Left colon (tissue), 2 donors: ENCODE measurements at regions not wholly inside any gene's neighbourhood (a gene's known extent, or its start where the extent isn't known, plus 50 kb on each side); places are given as distances from the start of the nearest gene placed in this dataset.
"Not testable (repeated sequence)": the region's sequence is repeated elsewhere in the genome, so short reads cannot be mapped to it uniquely, and the experiment has no call there.

Experiments used
- ATAC-seq: fragments of 200-7000 bp; cut with Tn5 transposase; one replicate; pipeline ENCODE4 v1.9.1; 2020; ENCODE audit warnings: mild to moderate bottlenecking, moderate library complexity
- DNase-seq, 2 donors: peaks; one replicate each; pipeline ENCODE4 v3.0.0-alpha.2; 2020
- intact Hi-C, 2 donors: fragments of 100-400 bp; cut with DNase I in 1 of 2; cut with micrococcal nuclease in 1 of 2; formaldehyde crosslinking; loops; one replicate each; pipeline versions ENCODE4 v1.11.2 to v1.14.0; 2022; cut with DNase I, micrococcal nuclease
- donor health status: DM: no; HTN: no; CAD: no.
- donor health status: DM: yes; HTN: yes; CAD: no.

DNA sequence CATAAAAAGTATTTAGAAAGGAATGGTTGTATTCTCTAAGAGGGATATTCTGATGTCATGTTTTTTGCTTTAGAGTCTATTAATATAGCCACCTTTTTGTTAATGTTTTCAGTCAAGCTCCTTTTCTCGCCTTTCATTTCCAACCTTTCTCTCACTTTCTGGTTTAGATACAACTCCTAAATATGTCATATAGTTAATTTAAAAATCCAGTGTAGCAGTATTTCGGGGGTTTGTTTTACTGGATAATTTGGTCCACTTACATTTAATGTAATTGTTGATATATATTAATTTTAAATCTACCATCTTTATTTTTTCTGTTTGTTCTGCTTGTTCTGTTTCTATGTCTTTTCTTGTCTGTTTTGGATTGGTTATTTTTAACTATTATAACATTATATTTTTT, 121.1 kb downstream of the FAM72C start:
- DNase-seq, ATAC-seq, intact Hi-C loops: not testable (repeated sequence)

DNA sequence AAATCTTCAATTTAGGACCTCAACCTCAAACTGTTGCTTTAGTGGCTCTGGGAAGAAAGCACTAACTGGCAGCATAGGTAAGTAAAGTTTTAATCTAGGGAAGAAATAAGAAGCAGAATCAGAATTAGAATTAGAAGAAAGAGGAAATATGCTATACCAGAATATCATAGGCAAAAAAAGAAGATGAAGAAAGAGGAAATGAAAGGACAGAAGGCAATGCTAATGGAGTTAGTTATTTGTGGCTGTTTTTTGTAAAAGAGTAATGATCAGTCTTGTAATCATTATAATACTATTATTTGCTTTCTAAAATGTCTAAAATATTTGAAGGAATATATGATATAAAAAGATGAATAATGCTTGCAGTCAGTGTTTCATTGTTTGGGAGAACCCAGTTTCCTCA, 122.9 kb downstream of the FAM72C start:
- intact Hi-C loops, ATAC-seq, DNase-seq: not testable (repeated sequence)

DNA sequence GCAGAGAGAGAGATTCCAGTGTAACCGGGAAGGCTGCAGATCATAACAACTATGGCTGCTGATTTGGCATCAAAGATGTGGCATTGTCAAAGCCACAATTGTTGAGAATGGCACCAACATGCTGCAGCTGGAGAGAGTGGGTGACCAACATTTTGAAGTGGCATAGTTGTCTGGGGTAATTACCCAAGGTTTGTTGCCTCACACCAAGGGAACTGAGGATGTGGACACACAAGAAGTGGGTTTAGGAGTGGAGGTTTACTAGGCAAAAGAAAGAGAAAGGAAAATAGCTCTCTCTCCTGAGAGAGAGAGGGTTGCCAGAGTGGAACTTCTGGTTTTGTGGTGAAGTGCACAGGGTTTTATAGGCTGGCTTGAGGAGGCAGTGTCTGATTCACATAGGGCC, 126.6 kb downstream of the FAM72C start:
- ATAC-seq, intact Hi-C loops, DNase-seq: not testable (repeated sequence)

DNA sequence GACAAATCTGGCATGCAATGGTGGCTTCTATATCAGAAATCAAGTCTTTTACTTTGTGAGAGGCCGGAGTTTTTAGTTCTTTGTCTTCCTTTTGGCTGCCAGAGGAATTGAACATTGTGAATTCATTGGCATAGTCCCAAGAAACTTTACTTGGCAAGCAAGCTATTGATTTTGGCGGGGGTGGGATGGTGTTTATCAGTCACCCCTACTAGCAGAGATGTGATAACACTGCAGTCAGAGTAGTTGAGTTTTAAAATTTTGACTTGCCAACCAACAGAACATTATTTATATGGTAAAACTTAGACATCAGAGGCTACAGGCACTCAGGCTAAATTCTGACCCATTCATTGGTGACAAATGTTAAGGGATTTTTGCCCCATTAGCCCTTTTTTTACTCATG, 129.7 kb downstream of the FAM72C start:
- ATAC-seq, intact Hi-C loops: not testable (repeated sequence)

DNA sequence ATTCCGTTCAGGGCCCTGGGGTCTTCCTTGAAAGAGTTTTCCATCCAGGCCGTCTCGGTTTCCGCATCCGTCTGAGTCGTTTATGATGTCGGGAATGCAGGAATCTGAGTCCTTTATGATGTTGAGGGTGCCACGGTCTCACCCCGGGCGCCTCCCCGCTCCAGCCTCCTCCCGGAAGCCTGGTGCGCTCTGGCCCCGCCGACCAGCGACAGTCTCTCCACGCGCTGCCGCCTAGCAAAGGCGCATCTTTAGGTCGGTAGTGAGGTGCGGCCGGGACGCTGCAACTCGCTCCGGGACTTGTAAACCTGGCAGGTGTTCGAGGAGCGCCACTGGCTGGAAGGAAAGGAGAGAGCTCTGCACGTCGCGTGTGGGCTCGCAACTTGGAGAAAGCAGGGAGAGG, 132.6 kb downstream of the FAM72C start:
- intact Hi-C loops, DNase-seq: not testable (repeated sequence)
- ATAC-seq = peak; percentile 33

More for the DNA sequence above, 129.7 kb downstream of the FAM72C start:
- not testable (repeated sequence) for DNase-seq

DNA sequence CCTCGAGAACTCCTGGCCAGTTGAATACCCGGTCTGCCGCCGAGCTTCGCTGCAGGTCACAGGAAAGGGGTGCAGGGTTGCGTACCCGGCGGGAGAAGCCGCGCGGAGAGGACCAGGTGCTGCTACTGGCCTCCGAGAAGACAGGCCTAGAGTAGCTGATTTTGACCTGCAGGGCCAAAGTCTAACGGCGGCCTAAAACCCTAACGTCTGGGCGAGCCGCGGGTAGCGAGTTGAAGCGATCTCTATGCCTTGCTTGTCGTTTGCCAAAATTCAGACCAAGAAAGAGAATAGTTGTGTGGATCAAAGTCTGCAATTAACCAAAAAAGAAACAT, 133.2 kb downstream of the FAM72C start:
- ATAC-seq = not testable (repeated sequence)

DNA sequence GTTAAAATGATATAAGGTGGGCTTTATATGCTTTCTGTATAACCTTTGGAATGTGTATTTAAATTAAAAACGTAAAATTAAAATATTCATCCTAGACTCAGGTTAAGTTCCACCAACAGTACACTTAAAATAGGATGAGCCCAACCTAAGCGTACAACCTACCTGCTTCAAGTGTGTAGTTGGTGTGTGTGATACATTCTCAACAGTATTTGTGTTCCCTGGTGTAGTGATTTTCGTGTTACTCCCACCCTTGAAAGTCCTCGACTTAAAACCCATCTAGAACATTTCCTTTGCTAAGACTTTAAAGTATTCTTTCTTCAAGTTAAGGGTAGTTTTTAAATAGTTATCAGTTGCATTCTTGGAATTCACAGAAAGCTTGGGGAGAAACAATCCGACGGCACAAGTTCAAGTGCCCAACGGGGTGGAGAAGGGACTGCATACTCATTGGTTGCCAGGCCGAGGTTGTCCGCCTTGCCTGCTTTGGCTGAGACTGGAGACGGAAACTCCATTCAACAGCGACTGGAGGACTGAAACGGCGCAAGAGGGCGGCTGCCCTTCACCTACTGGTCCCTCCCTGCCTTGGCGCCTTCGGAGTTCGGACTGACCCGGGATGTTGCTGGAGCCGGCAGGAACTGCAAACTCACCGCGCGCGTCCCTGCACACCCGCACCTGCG, 133.7 kb downstream of the FAM72C start:
- intact Hi-C loops, DNase-seq, ATAC-seq: not testable (repeated sequence)

More for the DNA sequence above, 133.2 kb downstream of the FAM72C start:
- DNase-seq, intact Hi-C loops: not testable (repeated sequence)

DNA sequence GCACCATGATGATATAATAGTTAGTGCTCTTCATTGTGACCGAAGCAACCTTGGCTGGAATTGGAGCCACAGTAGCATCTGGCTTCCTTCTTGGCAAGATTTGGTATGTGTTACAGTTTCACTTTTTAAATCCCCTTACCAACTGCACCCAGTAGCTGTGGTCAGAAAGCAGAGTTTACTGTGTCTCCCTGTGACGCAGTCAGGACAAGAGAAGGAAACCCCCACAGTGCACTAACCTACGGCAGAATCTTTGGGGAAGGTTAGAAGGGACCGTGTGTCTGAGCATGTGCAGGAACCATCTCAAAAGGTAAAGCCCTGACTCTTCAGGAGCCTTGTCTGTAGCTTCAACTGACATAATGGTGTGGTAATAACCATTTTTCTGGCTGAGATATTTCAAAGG, 138.4 kb downstream of the FAM72C start:
- DNase-seq, ATAC-seq, intact Hi-C loops: not testable (repeated sequence)

DNA sequence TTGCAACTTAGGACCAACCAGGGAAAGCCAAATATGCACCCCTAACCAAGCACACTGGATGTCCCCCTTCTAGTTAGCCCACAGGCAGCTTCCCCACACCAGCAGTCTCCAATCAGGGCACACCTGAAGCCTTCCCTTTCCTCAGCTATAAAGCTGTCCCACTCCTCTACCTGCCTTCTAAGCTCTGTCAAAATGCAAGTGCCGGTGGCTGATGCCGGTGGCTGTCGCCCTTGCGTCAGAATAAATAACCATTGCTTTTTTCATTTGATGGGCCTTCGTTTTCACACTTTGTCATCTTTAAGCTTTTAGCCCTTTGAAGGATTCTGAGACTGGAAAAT, 139.4 kb downstream of the FAM72C start:
- not testable (repeated sequence) for ATAC-seq

DNA sequence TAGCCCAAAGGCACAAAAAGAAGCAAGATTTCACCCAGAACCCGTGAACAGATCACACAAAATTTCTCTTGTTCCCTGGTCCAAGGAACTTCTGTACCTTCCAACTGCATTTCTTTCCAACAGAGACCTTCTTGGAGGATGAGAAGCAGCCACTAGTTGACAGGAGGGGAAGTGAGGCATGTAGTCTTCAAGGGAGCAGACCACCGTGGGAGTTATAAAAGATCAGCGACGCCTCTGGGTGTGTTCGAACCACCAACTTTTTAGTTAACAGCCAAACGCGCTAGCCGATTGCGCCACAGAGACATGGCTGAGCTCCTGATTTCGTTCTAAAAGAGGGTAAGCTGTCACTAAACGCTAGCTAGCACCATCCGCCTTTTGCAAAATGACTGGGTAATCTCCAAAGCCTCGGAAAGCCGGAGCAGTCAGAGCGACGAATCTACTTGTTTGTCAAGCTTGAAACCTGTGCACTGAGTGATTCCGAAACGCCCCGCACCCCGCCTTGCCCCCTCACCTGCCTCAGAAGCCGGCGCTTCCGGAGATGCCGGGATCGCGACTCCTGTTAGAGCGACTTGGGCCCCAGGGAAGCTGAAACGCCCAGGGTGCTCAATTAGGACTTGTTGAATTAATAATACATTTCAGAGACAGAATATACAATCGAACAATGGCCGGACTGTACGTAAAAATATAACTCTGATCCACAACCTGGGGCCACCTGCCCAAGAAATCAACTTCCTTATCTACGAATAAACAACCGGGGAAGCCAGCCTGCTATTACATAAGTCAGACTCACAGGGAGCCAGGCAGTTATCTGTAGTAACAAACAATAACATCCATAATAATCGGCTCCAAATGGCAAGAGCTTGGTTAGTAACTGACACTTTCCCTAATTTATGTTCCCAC, 140.1 kb downstream of the FAM72C start:
- ATAC-seq, intact Hi-C loops: not testable (repeated sequence)

More for the DNA sequence above, 139.4 kb downstream of the FAM72C start:
- intact Hi-C loops, DNase-seq: not testable (repeated sequence)

DNA sequence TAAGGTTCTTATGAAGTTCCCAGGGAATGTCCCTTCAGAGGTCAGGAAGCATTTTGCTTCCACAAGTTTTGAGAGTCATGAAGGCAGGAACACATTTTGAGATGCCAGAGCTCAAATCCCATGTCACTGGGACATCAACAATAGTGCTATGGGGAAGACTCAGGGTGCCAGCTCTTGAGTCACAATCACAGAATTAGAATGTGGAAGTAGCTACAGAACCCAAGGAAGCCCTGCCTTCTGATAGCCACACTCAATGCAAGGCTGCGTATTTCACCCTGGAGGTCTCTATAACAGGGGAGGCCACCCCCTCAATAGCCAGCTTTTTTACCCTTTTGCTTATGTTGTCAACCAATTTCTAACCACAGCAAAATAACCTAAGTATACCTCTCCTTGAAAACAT, 145.6 kb downstream of the FAM72C start:
- intact Hi-C loops, DNase-seq, ATAC-seq: not testable (repeated sequence)

More for the DNA sequence above, 140.1 kb downstream of the FAM72C start:
- peak in 1 of 2 donors; percentile 0 for DNase-seq

DNA sequence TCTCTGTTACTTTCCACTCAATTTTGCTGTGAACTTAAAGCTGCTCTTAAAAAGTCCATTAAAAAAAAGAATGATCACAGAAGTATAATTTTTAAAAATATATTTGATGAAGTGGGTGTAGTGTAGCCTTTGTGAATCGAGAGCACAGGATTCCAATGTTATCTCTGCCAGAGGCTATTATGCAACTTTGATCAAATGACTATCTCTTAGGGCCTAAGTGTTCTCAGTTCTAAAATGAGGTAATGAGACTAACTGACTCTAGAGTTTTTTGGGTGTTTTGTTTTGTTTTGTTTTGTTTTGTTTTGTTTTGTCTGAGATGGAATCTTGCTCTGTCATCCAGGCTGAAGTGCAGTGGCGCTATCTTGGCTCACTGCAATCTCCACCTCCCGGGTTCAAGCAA, 147.5 kb downstream of the FAM72C start:
- not testable (repeated sequence) for ATAC-seq, DNase-seq

DNA sequence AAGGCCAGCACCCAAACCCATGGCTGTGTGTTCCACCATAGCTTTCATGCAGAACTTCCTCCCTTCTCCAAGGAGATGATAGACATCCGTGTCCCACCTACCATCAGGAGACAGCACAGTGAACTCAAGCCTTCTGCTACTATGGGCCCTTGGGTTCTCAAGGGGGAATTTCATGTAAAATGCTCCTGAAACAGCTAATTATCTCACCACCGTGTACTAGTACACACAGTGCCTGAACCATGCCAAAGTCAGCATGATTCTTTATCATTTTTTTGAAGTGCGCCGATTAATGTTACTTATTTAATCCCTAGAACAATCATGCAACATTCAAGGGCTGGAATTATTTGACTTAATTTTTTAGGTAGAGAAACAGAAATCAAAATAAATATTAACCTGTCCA, 151.7 kb downstream of the FAM72C start:
- DNase-seq, ATAC-seq, intact Hi-C loops: not testable (repeated sequence)

More for the DNA sequence above, 147.5 kb downstream of the FAM72C start:
- intact Hi-C loops = not testable (repeated sequence)

DNA sequence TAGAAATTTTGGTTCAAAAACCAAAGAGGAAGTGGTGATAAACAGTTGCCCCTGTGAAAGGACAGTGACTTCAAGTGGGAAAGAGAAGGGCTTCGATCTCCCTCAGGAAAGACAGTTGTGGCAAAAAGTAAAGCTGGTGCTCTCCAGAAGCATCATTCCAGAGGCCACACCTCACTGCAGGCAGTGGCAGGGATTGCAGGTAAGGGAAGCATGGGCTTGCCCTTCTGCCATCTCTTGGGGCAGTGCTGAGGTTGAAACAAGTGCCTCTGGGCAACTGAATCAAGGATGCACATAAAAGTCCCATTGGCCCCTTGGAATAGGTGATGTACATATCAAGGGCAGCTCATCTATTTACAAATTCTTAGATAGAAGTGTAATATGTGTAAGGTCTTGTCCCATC, 155.4 kb downstream of the FAM72C start:
- DNase-seq, intact Hi-C loops, ATAC-seq: not testable (repeated sequence)

DNA sequence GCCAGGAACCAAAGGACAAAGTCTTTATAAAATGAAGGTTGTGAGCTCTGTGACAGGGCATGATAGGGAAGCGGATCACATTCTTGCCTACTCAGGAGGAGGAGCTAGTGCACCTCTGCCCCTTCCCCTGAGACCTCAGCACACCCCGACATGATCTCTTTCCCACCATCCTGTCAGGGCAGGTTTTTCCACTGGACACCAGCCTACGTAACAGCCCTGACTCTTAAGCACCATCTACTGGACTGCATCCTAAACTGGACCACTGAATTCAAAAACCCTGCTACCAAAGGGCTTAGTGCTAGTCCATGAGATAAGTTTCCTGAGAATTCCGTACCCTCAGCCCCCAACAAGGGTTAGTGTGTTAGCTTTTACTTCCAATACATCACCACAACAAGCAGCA, 166.4 kb downstream of the FAM72C start:
- intact Hi-C loops, DNase-seq: not testable (repeated sequence)
- peak; percentile 57 for ATAC-seq

DNA sequence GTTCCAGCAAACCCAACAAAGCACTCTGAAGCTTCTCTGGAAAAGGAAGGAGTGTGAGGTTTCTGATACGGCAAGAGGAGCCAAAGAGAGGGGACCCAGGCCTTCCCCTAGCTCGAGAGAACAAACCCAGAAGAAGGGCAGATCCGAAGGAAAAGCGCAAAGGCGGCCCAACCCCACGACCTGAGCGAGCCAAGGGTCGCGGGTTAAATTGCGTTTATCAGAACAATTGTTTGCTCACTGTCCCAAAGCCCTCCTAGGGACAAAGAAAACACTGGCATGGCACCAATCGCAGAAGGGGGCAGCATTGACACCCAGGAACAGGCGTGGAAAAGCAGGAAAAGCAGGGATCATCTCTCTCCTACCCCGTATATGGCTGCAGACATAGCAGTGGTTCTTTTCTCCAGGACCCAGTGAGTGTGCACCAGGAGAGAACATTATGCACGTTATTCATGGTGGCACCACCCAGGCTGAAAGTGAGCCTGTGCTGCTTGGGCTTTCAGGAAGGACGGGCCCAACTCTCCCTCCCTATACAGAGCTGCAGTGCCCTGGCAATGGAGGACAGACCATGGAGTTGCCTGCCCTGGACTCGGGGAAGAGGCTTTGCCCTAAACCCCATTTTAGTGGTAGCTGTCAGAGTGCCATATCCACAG, 167.0 kb downstream of the FAM72C start:
- not testable (repeated sequence) for DNase-seq

DNA sequence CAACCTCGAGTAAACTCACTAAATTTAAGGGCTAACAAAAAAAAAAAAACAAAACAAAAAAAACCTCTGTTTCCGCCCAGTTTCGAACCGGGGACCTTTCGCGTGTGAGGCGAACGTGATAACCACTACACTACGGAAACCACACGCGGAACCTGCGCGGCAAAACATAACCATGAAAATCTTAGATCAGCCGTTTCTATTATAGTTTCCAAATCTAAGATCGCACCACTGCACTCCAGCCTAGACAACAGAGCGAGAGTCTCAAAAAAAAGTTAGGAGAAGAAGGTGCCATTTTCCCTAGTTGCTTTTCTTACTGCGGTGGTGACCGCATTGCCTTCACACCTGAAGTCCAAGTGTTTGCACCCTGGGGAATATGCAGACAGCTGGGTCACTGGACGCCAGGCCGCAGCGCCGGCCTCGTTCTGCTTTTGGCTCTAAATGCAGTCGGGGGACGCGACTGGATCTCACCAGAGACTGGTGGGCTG, 167.8 kb downstream of the FAM72C start:
- ATAC-seq, intact Hi-C loops: not testable (repeated sequence)
- DNase-seq = peak in 1 of 2 donors; percentile 14

More for the DNA sequence above, 167.0 kb downstream of the FAM72C start:
- ATAC-seq = peak; percentile 20
- intact Hi-C loops = not testable (repeated sequence)

DNA sequence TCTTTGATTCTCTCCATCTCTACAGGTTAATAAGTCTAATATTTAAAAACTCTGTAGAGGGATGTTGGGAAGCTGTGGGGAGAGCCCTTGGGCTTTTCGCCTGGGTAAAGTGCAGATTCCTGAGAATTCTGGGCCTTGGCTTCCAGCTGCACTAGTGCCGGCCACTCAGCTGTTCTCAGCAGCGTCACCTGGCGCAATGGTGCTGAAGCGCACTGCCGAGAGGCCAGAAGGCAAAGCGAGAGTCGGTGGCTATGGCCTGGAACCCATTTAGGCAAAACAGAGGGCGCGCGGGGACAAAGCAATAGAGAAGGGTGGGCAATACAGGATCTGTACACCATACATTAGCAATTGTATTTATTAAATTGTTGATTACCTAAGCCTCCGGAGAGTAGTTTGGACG, 168.7 kb downstream of the FAM72C start:
- intact Hi-C loops, DNase-seq: not testable (repeated sequence)
- ATAC-seq = peak; percentile 84
